Activated CD8-positive, alpha-beta T cell treated with anti-CD3 and anti-CD28 coated beads for 36 hours (primary cell): ENCODE measurements at regions not wholly inside any gene's neighbourhood (a gene's known extent, or its start where the extent isn't known, plus 50 kb on each side); places are given as distances from the start of the nearest gene placed in this dataset.

ENCODE experiments used
- ATAC-seq: fragments of 200-7000 bp; cut with Tn5 transposase; one replicate; pipeline ENCODE4 v1.10.0; 2021; ENCODE audit warnings: mild to moderate bottlenecking, moderate library complexity
- CTCF ChIA-PET: fragments of 350-600 bp; sonication (Branson Sonifier 250); formaldehyde crosslinking; loops from one replicate; lab custom pipeline; 2021; ENCODE audit warnings: antibody characterized with exemption; lab: Charles Lee
- POLR2A ChIA-PET: fragments of 350-600 bp; sonication (Branson Sonifier 250); formaldehyde crosslinking; loops from one replicate; lab custom pipeline; 2021; ENCODE audit warnings: antibody characterized with exemption; lab: Charles Lee
- DNase-seq: peaks from one replicate; pipeline ENCODE4 v3.0.0-alpha.2; 2020
- H3K27ac Mint-ChIP-seq: one replicate; pipeline ENCODE4 v1.8.0; 2021; ENCODE audit warnings: mild to moderate bottlenecking, mixed read lengths
- H3K27me3 Mint-ChIP-seq: one replicate; pipeline ENCODE4 v1.8.0; 2021; ENCODE audit warnings: mixed read lengths
- H3K36me3 Mint-ChIP-seq: one replicate; pipeline ENCODE4 v1.8.0; 2021; ENCODE audit warnings: low read depth, mixed read lengths
- H3K4me1 Mint-ChIP-seq: one replicate; pipeline ENCODE4 v1.8.0; 2021; ENCODE audit warnings: low read depth, mixed read lengths
- H3K4me3 Mint-ChIP-seq: one replicate; pipeline ENCODE4 v1.8.0; 2021; ENCODE audit warnings: mild to moderate bottlenecking, moderate library complexity, mixed read lengths
- H3K9me3 Mint-ChIP-seq: one replicate; pipeline ENCODE4 v1.8.0; 2021; ENCODE audit warnings: mixed read lengths
- intact Hi-C: fragments of 100-400 bp; cut with micrococcal nuclease; formaldehyde crosslinking; loops from one replicate; pipeline ENCODE4 v1.10.0; 2022
- TF ChIP-seq, protein P1 (sequence below): fragments of 200-600 bp; IDR thresholded peaks from one replicate; pipeline ENCODE4 v1.8.0; 2022; ENCODE audit warnings: antibody characterized with exemption, mild to moderate bottlenecking

DNA sequence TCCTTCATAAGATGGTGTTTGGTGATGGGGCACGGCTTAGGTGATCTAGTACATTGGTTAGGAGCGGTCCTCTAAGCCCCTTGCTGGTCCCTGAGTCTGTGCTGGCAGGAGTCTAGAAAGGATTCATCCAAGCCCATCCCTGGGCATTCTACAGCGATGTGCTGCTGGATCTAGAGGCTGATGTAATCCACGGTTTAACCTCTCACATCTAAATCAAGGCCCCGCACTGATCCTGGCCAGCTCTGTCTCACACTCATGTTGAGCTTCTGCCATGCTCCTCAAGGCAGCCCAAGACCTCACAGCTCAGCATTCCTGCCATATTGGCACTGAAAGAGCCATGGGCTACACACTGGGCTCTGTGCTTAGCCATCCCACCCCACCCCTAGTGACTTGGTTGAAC lies 664.8 kb downstream of the STK39 start:
- H3K4me1 Mint-ChIP-seq = no peaks in the 10 kb centered on the region
- H3K4me3 Mint-ChIP-seq = no peak overlapping the region
- CTCF ChIA-PET = no interaction called here

GRCh38 chr2:167581961-167582574 lies 665.3 kb downstream of the STK39 start:
- POLR2A ChIA-PET = no interaction called here
- intact Hi-C loops = no loop called here
- CTCF ChIA-PET = no interaction called here
- Mint-ChIP-seq H3K9me3 (no peaks in the 10 kb centered on the region), H3K27me3 (no peaks in the 10 kb centered on the region), H3K4me3 (no peak overlapping the region), H3K36me3 (no peaks in the 10 kb centered on the region), H3K4me1 (no peaks in the 10 kb centered on the region), H3K27ac (no peak overlapping the region)
- TF ChIP-seq, protein P1, sequence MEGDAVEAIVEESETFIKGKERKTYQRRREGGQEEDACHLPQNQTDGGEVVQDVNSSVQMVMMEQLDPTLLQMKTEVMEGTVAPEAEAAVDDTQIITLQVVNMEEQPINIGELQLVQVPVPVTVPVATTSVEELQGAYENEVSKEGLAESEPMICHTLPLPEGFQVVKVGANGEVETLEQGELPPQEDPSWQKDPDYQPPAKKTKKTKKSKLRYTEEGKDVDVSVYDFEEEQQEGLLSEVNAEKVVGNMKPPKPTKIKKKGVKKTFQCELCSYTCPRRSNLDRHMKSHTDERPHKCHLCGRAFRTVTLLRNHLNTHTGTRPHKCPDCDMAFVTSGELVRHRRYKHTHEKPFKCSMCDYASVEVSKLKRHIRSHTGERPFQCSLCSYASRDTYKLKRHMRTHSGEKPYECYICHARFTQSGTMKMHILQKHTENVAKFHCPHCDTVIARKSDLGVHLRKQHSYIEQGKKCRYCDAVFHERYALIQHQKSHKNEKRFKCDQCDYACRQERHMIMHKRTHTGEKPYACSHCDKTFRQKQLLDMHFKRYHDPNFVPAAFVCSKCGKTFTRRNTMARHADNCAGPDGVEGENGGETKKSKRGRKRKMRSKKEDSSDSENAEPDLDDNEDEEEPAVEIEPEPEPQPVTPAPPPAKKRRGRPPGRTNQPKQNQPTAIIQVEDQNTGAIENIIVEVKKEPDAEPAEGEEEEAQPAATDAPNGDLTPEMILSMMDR = no peak
- DNase-seq = no peak
- no peak for ATAC-seq

More for the DNA sequence above, 664.8 kb downstream of the STK39 start:
- Mint-ChIP-seq H3K9me3 (no peaks in the 10 kb centered on the region), H3K27me3 (no peaks in the 10 kb centered on the region), H3K27ac (no peak overlapping the region), H3K36me3 (no peaks in the 10 kb centered on the region)
- ATAC-seq (no peak), DNase-seq (no peak)
- POLR2A ChIA-PET = no interaction called here
- intact Hi-C loops = no loop called here
- TF ChIP-seq, protein P1 = no peak

DNA sequence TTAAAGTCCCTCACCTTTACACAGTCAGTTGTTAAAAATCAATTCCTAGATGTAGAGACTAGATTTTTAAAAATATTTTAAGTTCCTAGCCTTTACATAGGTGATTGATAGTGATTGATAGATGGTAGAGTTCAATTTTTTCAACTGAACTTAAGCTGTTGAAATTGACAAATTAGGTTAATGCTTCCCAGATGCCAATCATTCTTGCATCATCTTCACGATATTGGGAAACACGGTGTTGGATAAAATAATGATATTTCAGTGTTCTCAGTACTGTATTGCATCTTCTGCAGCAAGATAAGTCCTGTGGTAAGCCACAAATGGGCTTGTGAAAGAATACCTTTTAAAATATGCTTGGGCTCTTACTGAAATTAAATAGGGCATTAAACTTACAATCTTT lies 667.6 kb downstream of the STK39 start:
- H3K27me3 Mint-ChIP-seq = no peaks in the 10 kb centered on the region
- H3K36me3 Mint-ChIP-seq = no peaks in the 10 kb centered on the region
- ChIA-PET POLR2A (no interaction called here), CTCF (no interaction called here)
- ATAC-seq (no peak), DNase-seq (no peak)
- no peak overlapping the region for H3K4me3 Mint-ChIP-seq
- TF ChIP-seq, protein P1 = no peak
- intact Hi-C loops = no loop called here
- no peaks in the 10 kb centered on the region for H3K4me1 Mint-ChIP-seq
- H3K27ac Mint-ChIP-seq = no peak overlapping the region
- no peaks in the 10 kb centered on the region for H3K9me3 Mint-ChIP-seq

GRCh38 chr2:167575276-167575675 lies 672.1 kb downstream of the STK39 start:
- DNase-seq (no peak), ATAC-seq (no peak)
- CTCF ChIA-PET = no interaction called here
- POLR2A ChIA-PET = no interaction called here
- intact Hi-C loops = no loop called here
- Mint-ChIP-seq H3K27ac (no peak overlapping the region), H3K36me3 (no peaks in the 10 kb centered on the region), H3K9me3 (no peaks in the 10 kb centered on the region), H3K4me3 (no peak overlapping the region), H3K4me1 (no peaks in the 10 kb centered on the region), H3K27me3 (no peaks in the 10 kb centered on the region)
- TF ChIP-seq, protein P1 = no peak

DNA sequence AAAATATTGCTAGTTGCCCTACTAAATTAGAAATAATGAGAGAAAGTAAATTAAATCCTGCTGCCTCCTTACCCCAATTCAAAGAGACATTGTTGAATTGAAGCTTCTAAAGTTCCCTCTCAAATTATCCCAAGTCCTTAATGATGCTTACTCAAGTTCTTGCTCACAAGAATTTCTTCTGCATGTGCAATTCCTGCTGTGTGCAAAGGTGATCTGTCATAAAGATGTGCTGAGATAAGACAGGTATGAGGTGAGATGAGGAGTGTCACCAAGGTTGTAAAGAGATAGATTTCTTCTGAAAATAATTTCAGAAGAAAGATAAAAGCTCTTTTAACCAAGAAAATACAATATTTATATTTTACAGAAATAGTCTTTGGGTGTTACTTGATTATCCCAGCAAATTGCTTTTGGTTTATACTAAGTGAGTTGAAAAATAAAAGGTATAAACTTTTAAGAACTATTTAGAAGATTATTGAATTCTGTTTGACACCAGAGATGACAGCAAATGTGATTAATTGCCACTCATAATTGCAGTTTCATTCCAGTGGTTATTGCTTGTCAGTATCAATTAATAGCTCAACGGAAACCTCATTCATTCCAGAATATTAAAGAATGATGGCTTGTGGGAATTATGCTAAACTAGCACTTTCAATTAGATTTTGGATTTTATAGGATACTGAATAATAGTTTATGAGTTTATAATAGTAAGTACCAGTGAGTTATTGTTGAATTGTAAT lies 674.3 kb downstream of the STK39 start:
- intact Hi-C loops = no loop called here
- TF ChIP-seq, protein P1 = no peak
- H3K36me3 Mint-ChIP-seq = no peaks in the 10 kb centered on the region
- H3K27me3 Mint-ChIP-seq = no peaks in the 10 kb centered on the region
- DNase-seq (no peak), ATAC-seq (no peak)
- no peak overlapping the region for H3K4me3 Mint-ChIP-seq
- no peaks in the 10 kb centered on the region for H3K9me3 Mint-ChIP-seq
- POLR2A ChIA-PET = no interaction called here
- CTCF ChIA-PET = no interaction called here
- no peak overlapping the region for H3K27ac Mint-ChIP-seq
- no peaks in the 10 kb centered on the region for H3K4me1 Mint-ChIP-seq
